BJ (cell line): ENCODE measurements at regions not wholly inside any gene's neighbourhood (a gene's known extent, or its start where the extent isn't known, plus 50 kb on each side); places are given as distances from the start of the nearest gene placed in this dataset.

Source experiments
- CTCF ChIA-PET: fragments of 350-600 bp; formaldehyde crosslinking; extraction: SDS; loops from one replicate; lab custom pipeline; 2021; ENCODE audit warnings: antibody characterized with exemption, inconsistent platforms; lab: Yijun Ruan, JAX
- POLR2A ChIA-PET: fragments of 300-600 bp; sonication (Branson Sonifier 250); formaldehyde crosslinking; extraction: SDS; loops from one replicate; lab custom pipeline; 2021; ENCODE audit warnings: antibody characterized with exemption; lab: Charles Lee
- DNase-seq: peaks from one replicate; pipeline ENCODE4 v3.0.0-alpha.2; 2011; ENCODE audit warnings: low read depth
- H3K27me3 ChIP-seq: 2 replicates; pipeline ENCODE4 v1.6.0; 2011; ENCODE audit warnings: low read length; ENCODE audit not compliant: control insufficient read depth, insufficient read depth
- H3K36me3 ChIP-seq: 2 replicates; pipeline ENCODE4 v1.5.1; 2011; ENCODE audit warnings: low read length; ENCODE audit not compliant: control insufficient read depth, insufficient read depth
- H3K4me3 ChIP-seq: 2 replicates; pipeline ENCODE4 v1.5.1; 2011; ENCODE audit warnings: low read depth, mild to moderate bottlenecking, control low read depth, low read length
- TF ChIP-seq, protein P1 (sequence below): IDR thresholded peaks from 2 replicates; pipeline ENCODE4 v1.5.1; 2011; ENCODE audit warnings: low read depth, mild to moderate bottlenecking, control low read depth, inconsistent platforms, low read length, moderate library complexity; ENCODE audit not compliant: insufficient read depth

DNA sequence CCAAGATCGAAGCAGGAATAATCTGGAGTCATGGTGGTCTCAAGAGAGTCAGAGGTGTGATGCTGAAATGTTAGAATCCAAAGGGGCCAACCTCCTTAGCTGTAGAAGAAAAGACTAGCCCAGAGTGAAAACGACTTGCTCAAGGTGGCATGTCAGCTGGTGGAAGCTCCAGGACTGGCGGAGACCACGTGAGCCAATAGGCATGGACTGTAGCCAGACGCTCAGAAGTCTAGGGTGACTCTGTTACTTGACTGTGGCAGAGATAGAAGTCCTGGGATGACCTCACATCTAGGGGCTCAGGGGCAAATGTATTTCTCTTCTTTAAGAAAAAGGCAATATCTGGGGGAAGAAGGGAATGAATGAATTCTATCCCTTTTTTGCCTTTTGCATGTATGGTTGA is 267.4 kb downstream of the ATG4C start:
- ChIA-PET CTCF (no interaction called here), POLR2A (no interaction called here)
- no peak overlapping the region for H3K4me3 ChIP-seq
- no peaks in the 10 kb centered on the region for H3K27me3 ChIP-seq
- TF ChIP-seq, protein P1, sequence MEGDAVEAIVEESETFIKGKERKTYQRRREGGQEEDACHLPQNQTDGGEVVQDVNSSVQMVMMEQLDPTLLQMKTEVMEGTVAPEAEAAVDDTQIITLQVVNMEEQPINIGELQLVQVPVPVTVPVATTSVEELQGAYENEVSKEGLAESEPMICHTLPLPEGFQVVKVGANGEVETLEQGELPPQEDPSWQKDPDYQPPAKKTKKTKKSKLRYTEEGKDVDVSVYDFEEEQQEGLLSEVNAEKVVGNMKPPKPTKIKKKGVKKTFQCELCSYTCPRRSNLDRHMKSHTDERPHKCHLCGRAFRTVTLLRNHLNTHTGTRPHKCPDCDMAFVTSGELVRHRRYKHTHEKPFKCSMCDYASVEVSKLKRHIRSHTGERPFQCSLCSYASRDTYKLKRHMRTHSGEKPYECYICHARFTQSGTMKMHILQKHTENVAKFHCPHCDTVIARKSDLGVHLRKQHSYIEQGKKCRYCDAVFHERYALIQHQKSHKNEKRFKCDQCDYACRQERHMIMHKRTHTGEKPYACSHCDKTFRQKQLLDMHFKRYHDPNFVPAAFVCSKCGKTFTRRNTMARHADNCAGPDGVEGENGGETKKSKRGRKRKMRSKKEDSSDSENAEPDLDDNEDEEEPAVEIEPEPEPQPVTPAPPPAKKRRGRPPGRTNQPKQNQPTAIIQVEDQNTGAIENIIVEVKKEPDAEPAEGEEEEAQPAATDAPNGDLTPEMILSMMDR = no peak
- DNase-seq = no peak
- H3K36me3 ChIP-seq = no peaks in the 10 kb centered on the region

DNA sequence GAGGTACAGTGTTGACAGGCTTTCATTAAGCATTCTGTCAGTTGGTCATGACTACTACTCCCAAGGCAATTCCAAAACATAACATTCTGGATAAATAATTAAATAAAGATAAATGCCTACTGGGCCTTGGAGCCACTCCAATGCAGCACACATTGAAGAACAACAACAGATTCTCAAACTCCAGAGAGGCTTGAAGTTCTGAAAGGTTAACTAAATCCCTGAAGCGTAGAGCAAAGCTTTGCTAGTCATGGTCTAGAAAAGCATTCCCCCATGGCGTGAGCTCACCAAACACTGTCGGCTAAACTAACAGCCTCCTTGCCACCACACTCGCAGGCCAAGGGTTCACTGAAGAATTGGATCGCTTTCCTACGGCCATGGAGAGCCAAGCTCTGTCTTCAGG is 268.0 kb downstream of the ATG4C start:
- Histone ChIP-seq H3K27me3 (no peaks in the 10 kb centered on the region), H3K36me3 (no peaks in the 10 kb centered on the region), H3K4me3 (no peak overlapping the region)
- ChIA-PET CTCF (no interaction called here), POLR2A (no interaction called here)
- TF ChIP-seq, protein P1 = no peak
- no peak for DNase-seq

DNA sequence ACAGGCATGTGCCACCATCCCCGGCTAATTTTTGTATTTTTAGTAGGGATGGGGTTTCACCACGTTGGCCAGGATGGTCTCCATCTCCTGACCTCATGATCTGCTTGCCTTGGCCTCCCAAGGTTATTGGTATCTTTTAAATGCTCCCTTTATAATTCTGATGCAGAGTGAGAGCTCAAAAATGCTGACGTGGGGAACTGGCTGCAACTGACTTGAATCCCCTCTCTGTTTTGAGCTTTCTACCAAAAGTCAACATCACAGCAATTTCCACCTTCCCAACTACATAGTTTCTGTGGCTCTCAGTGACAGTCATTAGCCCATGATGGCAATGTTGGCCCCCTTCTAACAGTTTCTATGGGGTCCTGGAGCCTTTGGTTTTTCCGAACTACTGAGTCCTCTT is 268.2 kb upstream of the FOXD3 start:
- no peak for DNase-seq
- no peaks in the 10 kb centered on the region for H3K36me3 ChIP-seq
- ChIA-PET CTCF (interaction anchor here (0.6 kb wide), 1 partner anchor 50 kb away, joined by 3 read pairs; no protein-coding TSS in a partner anchor), POLR2A (no interaction called here)
- no peak overlapping the region for H3K4me3 ChIP-seq
- TF ChIP-seq, protein P1 = no peak
- no peaks in the 10 kb centered on the region for H3K27me3 ChIP-seq

DNA sequence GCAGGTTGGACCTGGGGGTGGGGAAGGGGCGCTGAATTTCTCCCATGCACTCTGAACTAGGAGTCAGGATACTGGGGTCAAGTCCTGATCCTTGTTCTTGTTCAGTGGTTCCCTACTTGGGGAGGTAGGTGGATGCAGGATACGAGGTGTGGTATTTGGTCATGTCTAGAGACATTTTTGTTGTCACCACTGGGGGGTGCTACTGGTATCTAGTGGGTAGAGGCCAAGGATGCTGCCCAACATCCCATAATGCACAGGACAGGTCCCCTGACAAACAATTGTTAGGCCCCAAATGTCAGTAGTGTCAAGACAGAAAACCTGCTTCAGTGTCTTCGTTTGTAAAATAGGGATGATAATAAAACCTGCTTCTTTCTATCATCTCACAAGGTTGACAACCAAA is 259.0 kb upstream of the FOXD3 start:
- Histone ChIP-seq H3K4me3 (no peak overlapping the region), H3K36me3 (no peaks in the 10 kb centered on the region), H3K27me3 (no peaks in the 10 kb centered on the region)
- TF ChIP-seq, protein P1 = no peak
- ChIA-PET CTCF (no interaction called here), POLR2A (no interaction called here)
- no peak for DNase-seq

DNA sequence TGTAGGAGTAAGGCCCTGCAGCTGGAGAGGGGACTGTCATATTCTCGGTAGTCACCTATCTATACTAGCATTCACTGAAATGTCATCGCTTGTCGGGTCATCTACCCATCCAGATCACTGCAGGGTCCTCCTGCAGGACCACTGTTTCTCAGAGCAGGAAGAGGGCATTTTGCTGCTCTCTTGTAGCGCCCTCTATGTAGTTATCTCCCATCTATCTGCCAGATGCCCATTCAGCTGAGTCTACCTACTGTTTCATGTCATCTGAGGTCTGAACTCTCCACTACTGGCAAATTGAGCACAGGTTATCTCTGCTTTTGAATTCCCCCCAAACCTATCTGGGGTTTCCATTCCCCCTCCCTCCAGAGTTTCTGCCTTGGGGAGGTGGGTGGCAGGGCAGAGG is 258.2 kb upstream of the FOXD3 start:
- Histone ChIP-seq H3K4me3 (no peak overlapping the region), H3K36me3 (no peaks in the 10 kb centered on the region), H3K27me3 (no peaks in the 10 kb centered on the region)
- TF ChIP-seq, protein P1 = no peak
- no peak for DNase-seq
- ChIA-PET CTCF (no interaction called here), POLR2A (no interaction called here)
